Ishikawa (cell line): ENCODE measurements at regions not wholly inside any gene's neighbourhood (a gene's known extent, or its start where the extent isn't known, plus 50 kb on each side); places are given as distances from the start of the nearest gene placed in this dataset.

Experiments
- CEBPB ChIP-seq: IDR thresholded peaks from 2 replicates; pipeline ENCODE4 v1.6.1; 2012
- CREB1 ChIP-seq: IDR thresholded peaks from 2 replicates; pipeline ENCODE4 v1.6.1; 2012; ENCODE audit warnings: low read depth
- EGR1 ChIP-seq: IDR thresholded peaks from 2 replicates; pipeline ENCODE4 v1.6.1; 2012
- EP300 ChIP-seq: IDR thresholded peaks from 2 replicates; pipeline ENCODE4 v1.6.1; 2012; ENCODE audit warnings: borderline replicate concordance
- FOXM1 ChIP-seq: IDR thresholded peaks from 2 replicates; pipeline ENCODE4 v1.6.1; 2012; ENCODE audit warnings: low read depth, borderline replicate concordance
- MAX ChIP-seq: IDR thresholded peaks from 2 replicates; pipeline ENCODE4 v1.6.1; 2012
- NFIC ChIP-seq: IDR thresholded peaks from 2 replicates; pipeline ENCODE4 v1.6.1; 2012
- RAD21 ChIP-seq: IDR thresholded peaks from 2 replicates; pipeline ENCODE4 v1.6.1; 2012; ENCODE audit warnings: low read depth
- REST ChIP-seq: IDR thresholded peaks from 2 replicates; pipeline ENCODE4 v1.6.1; 2012; ENCODE audit warnings: low read depth, mild to moderate bottlenecking
- TAF1 ChIP-seq: IDR thresholded peaks from 2 replicates; pipeline ENCODE4 v1.6.1; 2012; ENCODE audit warnings: low read depth, mild to moderate bottlenecking
- TCF12 ChIP-seq: IDR thresholded peaks from 2 replicates; pipeline ENCODE4 v1.6.1; 2012; ENCODE audit warnings: low read depth
- TEAD4 ChIP-seq: IDR thresholded peaks from 2 replicates; pipeline ENCODE4 v1.6.1; 2012
- USF1 ChIP-seq: IDR thresholded peaks from 2 replicates; pipeline ENCODE4 v1.6.1; 2012
- YY1 ChIP-seq: IDR thresholded peaks from 2 replicates; pipeline ENCODE4 v1.6.1; 2012; ENCODE audit warnings: low read depth
- ZBTB7A ChIP-seq: IDR thresholded peaks from 2 replicates; pipeline ENCODE4 v1.6.1; 2012; ENCODE audit warnings: low read depth

- no peak for TF ChIP-seq TAF1
- no peak for TF ChIP-seq TEAD4
- no peak for TF ChIP-seq EGR1
- no peak for TF ChIP-seq ZBTB7A
- TF ChIP-seq TCF12, result no peak
- TF ChIP-seq MAX, result no peak
- TF ChIP-seq CEBPB, result no peak
- no peak for TF ChIP-seq RAD21
- TF ChIP-seq REST, result no peak
- TF ChIP-seq USF1, result no peak
- no peak for TF ChIP-seq NFIC
- no peak for TF ChIP-seq EP300
- no peak for TF ChIP-seq YY1
- TF ChIP-seq CREB1, result no peak
- no peak for TF ChIP-seq FOXM1
These were observed 292.8 kb upstream of the LRP1B start for GRCh38 chr2:142423603-142424002.

- TF ChIP-seq YY1, result no peak
- TF ChIP-seq USF1, result no peak
- no peak for TF ChIP-seq MAX
- TF ChIP-seq NFIC, result no peak
- TF ChIP-seq TEAD4, result no peak
- TF ChIP-seq TAF1, result no peak
- no peak for TF ChIP-seq TCF12
- TF ChIP-seq FOXM1, result no peak
- TF ChIP-seq RAD21, result no peak
- TF ChIP-seq EGR1, result no peak
- TF ChIP-seq CEBPB, result no peak
- TF ChIP-seq CREB1, result no peak
- no peak for TF ChIP-seq REST
- no peak for TF ChIP-seq ZBTB7A
- no peak for TF ChIP-seq EP300
These were observed 292.0 kb upstream of the LRP1B start for GRCh38 chr2:142422769-142423168.

GRCh38 chr2:142422041-142422440 lies 291.2 kb upstream of the LRP1B start:
- no peak for TF ChIP-seq RAD21
- no peak for TF ChIP-seq ZBTB7A
- no peak for TF ChIP-seq REST
- TF ChIP-seq CREB1, result no peak
- TF ChIP-seq TEAD4, result no peak
- TF ChIP-seq FOXM1, result no peak
- no peak for TF ChIP-seq NFIC

GRCh38 chr2:142416996-142417395 lies 286.2 kb upstream of the LRP1B start:
- TF ChIP-seq REST (no peak), TAF1 (no peak), FOXM1 (no peak), MAX (no peak), EP300 (no peak), TCF12 (no peak), NFIC (no peak), CEBPB (no peak), RAD21 (no peak), YY1 (no peak), CREB1 (no peak), EGR1 (no peak), TEAD4 (no peak), USF1 (no peak), ZBTB7A (no peak)
